ENCODE measurements at regions not wholly inside any gene's neighbourhood (a gene's known extent, or its start where the extent isn't known, plus 50 kb on each side); places are given as distances from the start of the nearest gene placed in this dataset.

DNA sequence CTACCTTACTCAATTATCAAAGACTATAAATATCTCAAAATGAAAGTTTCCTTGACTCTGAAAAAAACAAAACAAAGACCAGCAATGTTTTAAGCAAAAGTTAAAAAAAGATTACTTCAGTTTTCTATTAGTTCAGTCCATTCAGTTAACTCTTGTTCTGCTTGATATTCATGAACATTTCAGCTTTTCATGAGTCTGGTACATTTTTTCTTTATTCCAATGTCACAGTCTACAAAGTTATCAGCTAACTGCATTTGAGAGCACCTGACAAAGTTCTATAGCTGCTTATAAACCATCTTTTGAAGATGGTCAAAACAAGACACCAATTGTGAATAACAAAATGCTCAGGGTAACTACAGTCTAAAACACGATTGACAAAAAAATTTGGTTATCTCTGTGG, 156.1 kb upstream of the NOX3 start:
- RAD21 ChIA-PET (ENCODE audit: low non-redundant PET in 1 of 2, low total read pairs in 2 of 2, uncharacterized antibody in 2 of 2, unreplicated experiment in 2 of 2), result no interaction called here

More for the DNA sequence above, 156.1 kb upstream of the NOX3 start:
- TF ChIP-seq ZFX (IDR thresholded peaks at IDR 0.05) (no peak), ZNF274 (IDR thresholded peaks at IDR 0.05; ENCODE audit: low read depth, low read length) (no peak), EZH2phosphoT487 (IDR thresholded peaks at IDR 0.05; ENCODE audit: borderline replicate concordance) (no peak), EGR1 (IDR thresholded peaks at IDR 0.05; ENCODE audit: low read depth) (no peak), CBX3 (IDR thresholded peaks at IDR 0.05; ENCODE audit: low read depth) (no peak), TCF7L2 (IDR thresholded peaks at IDR 0.05; ENCODE audit: borderline replicate concordance, extremely low read depth, insufficient read depth, insufficient read length) (no peak), EZH2 (IDR thresholded peaks at IDR 0.05) (no peak), SP1 (IDR thresholded peaks at IDR 0.05; ENCODE audit: low read depth) (no peak), RAD21 (IDR thresholded peaks at IDR 0.05; ENCODE audit: low read depth) (no peak), SIN3A (IDR thresholded peaks at IDR 0.05; ENCODE audit: low read depth) (no peak), FOSL1 (IDR thresholded peaks at IDR 0.05; ENCODE audit: low read depth) (no peak), JUND (IDR thresholded peaks at IDR 0.05) (no peak), POLR2A (IDR thresholded peaks at IDR 0.05; ENCODE audit: borderline replicate concordance, extremely low read depth, insufficient read depth, insufficient read length) (no peak), SRF (IDR thresholded peaks at IDR 0.05; ENCODE audit: low read depth) (no peak)
- TF ChIP-seq, protein P1, sequence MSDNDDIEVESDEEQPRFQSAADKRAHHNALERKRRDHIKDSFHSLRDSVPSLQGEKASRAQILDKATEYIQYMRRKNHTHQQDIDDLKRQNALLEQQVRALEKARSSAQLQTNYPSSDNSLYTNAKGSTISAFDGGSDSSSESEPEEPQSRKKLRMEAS (IDR thresholded peaks at IDR 0.05), result no peak
- TF ChIP-seq, protein P2, sequence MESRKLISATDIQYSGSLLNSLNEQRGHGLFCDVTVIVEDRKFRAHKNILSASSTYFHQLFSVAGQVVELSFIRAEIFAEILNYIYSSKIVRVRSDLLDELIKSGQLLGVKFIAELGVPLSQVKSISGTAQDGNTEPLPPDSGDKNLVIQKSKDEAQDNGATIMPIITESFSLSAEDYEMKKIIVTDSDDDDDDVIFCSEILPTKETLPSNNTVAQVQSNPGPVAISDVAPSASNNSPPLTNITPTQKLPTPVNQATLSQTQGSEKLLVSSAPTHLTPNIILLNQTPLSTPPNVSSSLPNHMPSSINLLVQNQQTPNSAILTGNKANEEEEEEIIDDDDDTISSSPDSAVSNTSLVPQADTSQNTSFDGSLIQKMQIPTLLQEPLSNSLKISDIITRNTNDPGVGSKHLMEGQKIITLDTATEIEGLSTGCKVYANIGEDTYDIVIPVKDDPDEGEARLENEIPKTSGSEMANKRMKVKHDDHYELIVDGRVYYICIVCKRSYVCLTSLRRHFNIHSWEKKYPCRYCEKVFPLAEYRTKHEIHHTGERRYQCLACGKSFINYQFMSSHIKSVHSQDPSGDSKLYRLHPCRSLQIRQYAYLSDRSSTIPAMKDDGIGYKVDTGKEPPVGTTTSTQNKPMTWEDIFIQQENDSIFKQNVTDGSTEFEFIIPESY (IDR thresholded peaks at IDR 0.05; ENCODE audit: extremely low read depth, insufficient replicate concordance, low read length), result no peak
- TF ChIP-seq, protein P3, sequence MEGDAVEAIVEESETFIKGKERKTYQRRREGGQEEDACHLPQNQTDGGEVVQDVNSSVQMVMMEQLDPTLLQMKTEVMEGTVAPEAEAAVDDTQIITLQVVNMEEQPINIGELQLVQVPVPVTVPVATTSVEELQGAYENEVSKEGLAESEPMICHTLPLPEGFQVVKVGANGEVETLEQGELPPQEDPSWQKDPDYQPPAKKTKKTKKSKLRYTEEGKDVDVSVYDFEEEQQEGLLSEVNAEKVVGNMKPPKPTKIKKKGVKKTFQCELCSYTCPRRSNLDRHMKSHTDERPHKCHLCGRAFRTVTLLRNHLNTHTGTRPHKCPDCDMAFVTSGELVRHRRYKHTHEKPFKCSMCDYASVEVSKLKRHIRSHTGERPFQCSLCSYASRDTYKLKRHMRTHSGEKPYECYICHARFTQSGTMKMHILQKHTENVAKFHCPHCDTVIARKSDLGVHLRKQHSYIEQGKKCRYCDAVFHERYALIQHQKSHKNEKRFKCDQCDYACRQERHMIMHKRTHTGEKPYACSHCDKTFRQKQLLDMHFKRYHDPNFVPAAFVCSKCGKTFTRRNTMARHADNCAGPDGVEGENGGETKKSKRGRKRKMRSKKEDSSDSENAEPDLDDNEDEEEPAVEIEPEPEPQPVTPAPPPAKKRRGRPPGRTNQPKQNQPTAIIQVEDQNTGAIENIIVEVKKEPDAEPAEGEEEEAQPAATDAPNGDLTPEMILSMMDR (IDR thresholded peaks at IDR 0.05 in 2 of 3, conservative IDR thresholded peaks at IDR 0.05 in 1 of 3; ENCODE audit: borderline replicate concordance in 1 of 3, insufficient read depth in 1 of 3, low read depth in 2 of 3, low read length in 2 of 3), result no peak
- TF ChIP-seq, protein P4, sequence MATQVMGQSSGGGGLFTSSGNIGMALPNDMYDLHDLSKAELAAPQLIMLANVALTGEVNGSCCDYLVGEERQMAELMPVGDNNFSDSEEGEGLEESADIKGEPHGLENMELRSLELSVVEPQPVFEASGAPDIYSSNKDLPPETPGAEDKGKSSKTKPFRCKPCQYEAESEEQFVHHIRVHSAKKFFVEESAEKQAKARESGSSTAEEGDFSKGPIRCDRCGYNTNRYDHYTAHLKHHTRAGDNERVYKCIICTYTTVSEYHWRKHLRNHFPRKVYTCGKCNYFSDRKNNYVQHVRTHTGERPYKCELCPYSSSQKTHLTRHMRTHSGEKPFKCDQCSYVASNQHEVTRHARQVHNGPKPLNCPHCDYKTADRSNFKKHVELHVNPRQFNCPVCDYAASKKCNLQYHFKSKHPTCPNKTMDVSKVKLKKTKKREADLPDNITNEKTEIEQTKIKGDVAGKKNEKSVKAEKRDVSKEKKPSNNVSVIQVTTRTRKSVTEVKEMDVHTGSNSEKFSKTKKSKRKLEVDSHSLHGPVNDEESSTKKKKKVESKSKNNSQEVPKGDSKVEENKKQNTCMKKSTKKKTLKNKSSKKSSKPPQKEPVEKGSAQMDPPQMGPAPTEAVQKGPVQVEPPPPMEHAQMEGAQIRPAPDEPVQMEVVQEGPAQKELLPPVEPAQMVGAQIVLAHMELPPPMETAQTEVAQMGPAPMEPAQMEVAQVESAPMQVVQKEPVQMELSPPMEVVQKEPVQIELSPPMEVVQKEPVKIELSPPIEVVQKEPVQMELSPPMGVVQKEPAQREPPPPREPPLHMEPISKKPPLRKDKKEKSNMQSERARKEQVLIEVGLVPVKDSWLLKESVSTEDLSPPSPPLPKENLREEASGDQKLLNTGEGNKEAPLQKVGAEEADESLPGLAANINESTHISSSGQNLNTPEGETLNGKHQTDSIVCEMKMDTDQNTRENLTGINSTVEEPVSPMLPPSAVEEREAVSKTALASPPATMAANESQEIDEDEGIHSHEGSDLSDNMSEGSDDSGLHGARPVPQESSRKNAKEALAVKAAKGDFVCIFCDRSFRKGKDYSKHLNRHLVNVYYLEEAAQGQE (IDR thresholded peaks at IDR 0.05; ENCODE audit: low read depth), result no peak
- TF ChIP-seq, protein P5, sequence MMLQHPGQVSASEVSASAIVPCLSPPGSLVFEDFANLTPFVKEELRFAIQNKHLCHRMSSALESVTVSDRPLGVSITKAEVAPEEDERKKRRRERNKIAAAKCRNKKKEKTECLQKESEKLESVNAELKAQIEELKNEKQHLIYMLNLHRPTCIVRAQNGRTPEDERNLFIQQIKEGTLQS (IDR thresholded peaks at IDR 0.05), result no peak
- H3K27ac ChIP-seq (ENCODE audit: low read depth, low read length), result no peak overlapping the region
- ChIA-PET CTCF (no interaction called here), POLR2A (interaction anchor here (0.6 kb wide), 1 partner anchor 203 kb away, joined by 4 read pairs; no protein-coding TSS in a partner anchor)
- no peak overlapping the region for H3K4me2 ChIP-seq (ENCODE audit: low read length)
- H3K9ac ChIP-seq (ENCODE audit: low read length), result no peak overlapping the region
- H3K36me3 ChIP-seq (ENCODE audit: control insufficient read depth in 1 of 2, insufficient read depth in 2 of 2, low read length in 2 of 2), result no peaks in the 10 kb centered on the region
- no peaks in the 10 kb centered on the region for H4K20me1 ChIP-seq (ENCODE audit: insufficient read depth)
- BruUV-seq (replicated peaks), result no TSS peak
- ATAC-seq, result no peak
- H3K9me3 ChIP-seq (ENCODE audit: control insufficient read depth in 1 of 2, insufficient read depth in 1 of 2, low read depth in 1 of 2, low read length in 2 of 2), result peaks cover 3 to 5% of the 10 kb centered on the region in 2 experiments; a peak in 1 of 4 replicates
- no peaks in the 10 kb centered on the region for H3K27me3 ChIP-seq (ENCODE audit: insufficient read depth, low read length)
- DNase-seq (ENCODE audit: low read depth, low spot score), result no peak
- no peak overlapping the region for H3K4me3 ChIP-seq (replicated peaks in 1 of 2; ENCODE audit: low read depth in 1 of 2, low read length in 2 of 2)
- no peak overlapping the region for H2AFZ ChIP-seq (ENCODE audit: low read depth, low read length, poor library complexity, severe bottlenecking)
- H3K79me2 ChIP-seq (ENCODE audit: insufficient read depth, low read length), result no peaks in the 10 kb centered on the region
- H3K9me2 ChIP-seq (ENCODE audit: insufficient read depth), result no peaks in the 10 kb centered on the region
- intact Hi-C loops (cut with micrococcal nuclease), result no loop called here
- H3K4me1 ChIP-seq (ENCODE audit: control insufficient read depth in 1 of 2, insufficient read depth in 2 of 2, low read length in 2 of 2), result no peaks in the 10 kb centered on the region
